ENCODE measurements at regions not wholly inside any gene's neighbourhood (a gene's known extent, or its start where the extent isn't known, plus 50 kb on each side); places are given as distances from the start of the nearest gene placed in this dataset.

DNA sequence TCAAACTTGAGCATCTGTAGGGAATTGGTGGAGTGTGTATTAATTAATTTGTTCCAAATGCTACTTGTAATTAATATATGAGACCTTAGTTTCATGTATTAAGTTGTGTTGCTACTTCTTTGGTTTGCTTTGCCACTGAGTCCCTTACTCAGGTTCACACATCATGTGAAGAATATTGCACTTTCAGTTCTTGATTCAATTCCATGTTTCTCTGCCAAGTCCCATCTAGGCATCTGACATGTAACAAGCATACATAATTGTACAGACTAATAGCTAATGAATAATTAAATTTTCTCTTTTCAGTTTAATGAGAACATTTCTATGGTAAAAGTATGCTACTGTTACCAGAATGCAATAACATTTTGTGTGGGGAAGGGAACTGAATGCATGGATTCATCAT is 640.0 kb downstream of the TMTC2 start:
- TF ChIP-seq CTCF (IDR thresholded peaks at IDR 0.05): no peak
- no peak for TF ChIP-seq EP300 (IDR thresholded peaks at IDR 0.05)
